C4-2B (cell line): ENCODE measurements at regions not wholly inside any gene's neighbourhood (a gene's known extent, or its start where the extent isn't known, plus 50 kb on each side); places are given as distances from the start of the nearest gene placed in this dataset.

Experiments
- CTCF ChIP-seq: fragments of 450-650 bp; conservative IDR thresholded peaks from 2 replicates; pipeline ENCODE4 v1.5.1; 2017; ENCODE audit warnings: mild to moderate bottlenecking
- ZFX ChIP-seq: fragments of 450-650 bp; IDR thresholded peaks from 2 replicates; pipeline ENCODE4 v1.6.1; 2017

- TF ChIP-seq CTCF (no peak), ZFX (no peak)
These were observed 73.3 kb upstream of the TBCA start for GRCh38 chr5:77849308-77849900.
